ENCODE measurements at regions not wholly inside any gene's neighbourhood (a gene's known extent, or its start where the extent isn't known, plus 50 kb on each side); places are given as distances from the start of the nearest gene placed in this dataset.

DNA sequence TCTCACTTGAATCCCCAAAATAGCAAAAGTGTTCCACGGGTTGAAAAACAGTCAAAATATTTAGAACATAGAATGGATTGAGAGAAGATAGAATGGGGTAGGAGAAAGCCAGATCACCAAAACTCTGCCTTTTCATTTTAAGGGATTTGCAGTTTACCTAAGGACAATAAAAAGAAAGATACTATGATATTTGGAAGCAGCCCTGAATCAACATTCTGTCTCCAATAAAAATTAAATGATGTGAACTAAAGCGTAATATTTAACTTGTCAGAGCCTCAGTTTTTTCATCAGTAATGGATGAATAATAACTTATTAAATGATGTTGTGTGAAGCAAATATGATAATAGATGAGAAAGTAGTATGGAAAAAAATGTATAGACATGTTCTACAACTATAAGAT is 100.2 kb upstream of the REG3G start:
- TF ChIP-seq, protein P1, sequence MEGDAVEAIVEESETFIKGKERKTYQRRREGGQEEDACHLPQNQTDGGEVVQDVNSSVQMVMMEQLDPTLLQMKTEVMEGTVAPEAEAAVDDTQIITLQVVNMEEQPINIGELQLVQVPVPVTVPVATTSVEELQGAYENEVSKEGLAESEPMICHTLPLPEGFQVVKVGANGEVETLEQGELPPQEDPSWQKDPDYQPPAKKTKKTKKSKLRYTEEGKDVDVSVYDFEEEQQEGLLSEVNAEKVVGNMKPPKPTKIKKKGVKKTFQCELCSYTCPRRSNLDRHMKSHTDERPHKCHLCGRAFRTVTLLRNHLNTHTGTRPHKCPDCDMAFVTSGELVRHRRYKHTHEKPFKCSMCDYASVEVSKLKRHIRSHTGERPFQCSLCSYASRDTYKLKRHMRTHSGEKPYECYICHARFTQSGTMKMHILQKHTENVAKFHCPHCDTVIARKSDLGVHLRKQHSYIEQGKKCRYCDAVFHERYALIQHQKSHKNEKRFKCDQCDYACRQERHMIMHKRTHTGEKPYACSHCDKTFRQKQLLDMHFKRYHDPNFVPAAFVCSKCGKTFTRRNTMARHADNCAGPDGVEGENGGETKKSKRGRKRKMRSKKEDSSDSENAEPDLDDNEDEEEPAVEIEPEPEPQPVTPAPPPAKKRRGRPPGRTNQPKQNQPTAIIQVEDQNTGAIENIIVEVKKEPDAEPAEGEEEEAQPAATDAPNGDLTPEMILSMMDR (IDR thresholded peaks at IDR 0.05): no peak
- no peak for TF ChIP-seq POLR2AphosphoS5 (IDR thresholded peaks at IDR 0.05)
